Activated T-cell treated with anti-CD3 and anti-CD28 coated beads, Interleukin-2, amount 50 U/mL, for 4 hours (primary cell): ENCODE measurements at regions not wholly inside any gene's neighbourhood (a gene's known extent, or its start where the extent isn't known, plus 50 kb on each side); places are given as distances from the start of the nearest gene placed in this dataset.

Experiments
- ATAC-seq, 2 donors: fragments of 200-7000 bp; cut with Tn5 transposase; one replicate each; pipeline ENCODE4 v1.10.0; 2021
- DNase-seq: peaks from one replicate; pipeline ENCODE4 v3.0.0-alpha.2; 2020
- H3K27me3 Mint-ChIP-seq: one replicate; pipeline ENCODE4 v1.8.0; 2021; ENCODE audit warnings: low read depth, mixed read lengths
- H3K36me3 Mint-ChIP-seq: one replicate; pipeline ENCODE4 v1.8.0; 2022; ENCODE audit warnings: mixed read lengths; ENCODE audit not compliant: insufficient read depth
- H3K4me1 Mint-ChIP-seq: one replicate; pipeline ENCODE4 v1.8.0; 2021; ENCODE audit warnings: low read depth, mixed read lengths
- H3K4me3 Mint-ChIP-seq: one replicate; pipeline ENCODE4 v1.8.0; 2021; ENCODE audit warnings: mild to moderate bottlenecking, moderate library complexity, mixed read lengths
- H3K9me3 Mint-ChIP-seq: one replicate; pipeline ENCODE4 v1.8.0; 2021; ENCODE audit warnings: mixed read lengths

- Mint-ChIP-seq H3K4me3 (no peak overlapping the region), H3K4me1 (no peaks in the 10 kb centered on the region), H3K27me3 (peaks cover 13% of the 10 kb centered on the region), H3K36me3 (no peaks in the 10 kb centered on the region), H3K9me3 (no peaks in the 10 kb centered on the region)
- DNase-seq (no peak), ATAC-seq (no peak)
Measured at GRCh38 chr20:57910716-57911115, 200.9 kb upstream of the PMEPA1 start.

DNA sequence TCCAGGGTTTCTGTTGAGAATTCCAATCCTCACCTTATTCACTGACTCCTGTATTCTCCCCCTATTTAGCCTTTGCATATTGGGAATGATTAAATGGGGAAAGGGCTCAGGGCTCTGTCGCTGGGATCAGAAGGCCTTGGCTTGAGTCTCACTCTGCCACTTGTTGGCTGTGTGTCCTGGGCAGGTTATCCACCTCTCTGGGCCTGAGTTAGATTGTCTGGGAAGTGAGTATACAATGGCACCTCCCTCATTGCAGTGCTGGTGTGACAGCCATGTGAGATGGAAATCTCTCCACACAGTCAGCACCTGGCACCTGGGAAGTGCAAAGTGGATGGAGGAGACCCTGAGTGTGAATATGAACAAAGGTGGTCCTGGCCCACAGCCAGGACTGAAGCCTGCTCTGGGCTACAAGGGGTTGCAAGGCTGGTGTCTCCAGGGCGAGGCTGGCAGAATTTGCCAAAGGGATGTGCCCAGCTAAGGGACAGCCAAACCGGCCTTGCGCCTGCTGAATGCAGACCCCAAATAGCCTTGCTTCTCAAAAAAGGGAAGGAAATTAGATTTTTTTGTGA is 200.0 kb upstream of the PMEPA1 start:
- no peaks in the 10 kb centered on the region for H3K4me1 Mint-ChIP-seq
- DNase-seq (no peak), ATAC-seq (no peak)

GRCh38 chr20:57908704-57909630 is 199.2 kb upstream of the PMEPA1 start:
- Mint-ChIP-seq H3K4me3 (no peak overlapping the region), H3K9me3 (no peaks in the 10 kb centered on the region), H3K4me1 (no peaks in the 10 kb centered on the region), H3K36me3 (no peaks in the 10 kb centered on the region), H3K27me3 (peaks cover 22% of the 10 kb centered on the region)
- ATAC-seq (no peak), DNase-seq (no peak)

More for the DNA sequence above, 200.0 kb upstream of the PMEPA1 start:
- Mint-ChIP-seq H3K36me3 (no peaks in the 10 kb centered on the region), H3K27me3 (peaks cover 14% of the 10 kb centered on the region), H3K4me3 (no peak overlapping the region), H3K9me3 (no peaks in the 10 kb centered on the region)

DNA sequence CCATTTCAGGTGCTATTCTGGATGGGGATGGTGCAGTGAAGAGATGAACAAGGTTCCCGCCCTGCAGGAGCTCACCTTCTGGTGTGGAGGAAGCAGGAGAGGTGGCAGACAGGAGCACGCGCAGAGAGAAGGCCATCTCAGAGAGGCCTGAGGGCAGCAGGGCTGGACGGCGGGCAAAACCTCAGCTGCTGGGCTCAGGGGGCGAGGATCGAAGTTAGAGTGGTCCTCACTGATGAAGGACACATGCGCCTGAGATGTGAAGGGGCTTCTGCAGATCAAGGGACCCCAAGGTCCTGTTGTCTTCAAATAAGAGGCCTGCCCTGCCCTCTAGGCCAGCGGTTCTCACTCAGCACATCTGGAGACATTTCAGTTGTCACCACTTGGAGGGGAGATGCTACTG is 198.4 kb upstream of the PMEPA1 start:
- H3K36me3 Mint-ChIP-seq, result no peaks in the 10 kb centered on the region
- H3K4me3 Mint-ChIP-seq, result no peak overlapping the region
- no peaks in the 10 kb centered on the region for H3K4me1 Mint-ChIP-seq
- no peak for ATAC-seq
- H3K9me3 Mint-ChIP-seq, result no peaks in the 10 kb centered on the region
- DNase-seq, result no peak
- peaks cover 27% of the 10 kb centered on the region for H3K27me3 Mint-ChIP-seq

GRCh38 chr20:57907131-57908000 is 197.6 kb upstream of the PMEPA1 start:
- Mint-ChIP-seq H3K4me1 (no peaks in the 10 kb centered on the region), H3K36me3 (no peaks in the 10 kb centered on the region), H3K27me3 (peaks cover 20% of the 10 kb centered on the region), H3K9me3 (no peaks in the 10 kb centered on the region), H3K4me3 (no peak overlapping the region)
- ATAC-seq, result no peak
- no peak for DNase-seq

- no peak for ATAC-seq
- Mint-ChIP-seq H3K4me1 (no peaks in the 10 kb centered on the region), H3K27me3 (peaks cover 23% of the 10 kb centered on the region), H3K36me3 (no peaks in the 10 kb centered on the region), H3K4me3 (no peak overlapping the region), H3K9me3 (no peaks in the 10 kb centered on the region)
- DNase-seq, result no peak
Measured at GRCh38 chr20:57905448-57905847, 195.6 kb upstream of the PMEPA1 start.

DNA sequence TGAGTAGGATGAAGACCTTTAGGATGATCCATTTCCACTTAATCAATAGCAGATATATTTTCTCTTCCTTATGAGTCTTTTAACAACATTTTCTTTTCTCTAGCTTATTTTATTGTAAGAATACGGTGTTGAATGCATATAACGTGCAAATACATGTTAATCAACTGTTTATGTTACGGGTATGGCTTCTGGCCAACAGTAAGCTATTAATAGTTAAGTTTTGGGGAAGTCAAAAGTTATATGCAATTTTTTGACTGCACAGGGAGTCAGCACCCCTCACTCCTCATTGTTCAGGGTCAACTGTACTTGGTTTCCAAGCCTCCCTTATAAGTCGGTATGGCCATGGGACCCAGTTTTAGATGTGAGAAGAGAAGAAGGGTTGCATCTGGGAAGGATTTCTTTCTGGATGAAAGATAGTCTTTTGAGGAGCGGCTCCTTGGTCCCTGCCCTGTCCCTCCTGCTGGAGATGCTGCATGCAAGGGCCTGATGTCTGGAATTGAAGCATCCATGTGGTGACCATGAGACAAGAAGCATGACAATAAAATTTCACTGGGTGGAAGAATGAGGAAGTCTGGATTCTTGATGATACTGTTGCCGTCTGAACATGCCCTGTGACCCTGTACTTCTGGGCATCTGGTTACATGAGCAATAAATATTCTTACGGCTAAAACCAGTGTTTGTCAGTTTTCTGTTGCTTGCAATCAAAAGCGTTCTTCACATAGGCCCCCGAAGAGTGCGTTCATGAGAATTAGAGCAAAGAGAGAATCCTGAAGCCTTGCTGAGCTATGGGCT is 194.7 kb upstream of the PMEPA1 start:
- Mint-ChIP-seq H3K27me3 (peaks cover 22% of the 10 kb centered on the region), H3K4me1 (no peaks in the 10 kb centered on the region), H3K9me3 (no peaks in the 10 kb centered on the region), H3K4me3 (no peak overlapping the region), H3K36me3 (no peaks in the 10 kb centered on the region)
- no peak for ATAC-seq
- DNase-seq, result no peak

- Mint-ChIP-seq H3K4me1 (no peaks in the 10 kb centered on the region), H3K9me3 (no peaks in the 10 kb centered on the region), H3K27me3 (peaks cover 19% of the 10 kb centered on the region), H3K4me3 (no peak overlapping the region), H3K36me3 (no peaks in the 10 kb centered on the region)
- DNase-seq, result no peak
- ATAC-seq, result peak in 1 of 2 donors; percentile 40
Measured at GRCh38 chr20:57902473-57902872, 192.7 kb upstream of the PMEPA1 start.

GRCh38 chr20:57901526-57901925 is 191.7 kb upstream of the PMEPA1 start:
- DNase-seq (no peak), ATAC-seq (no peak)
- no peaks in the 10 kb centered on the region for H3K36me3 Mint-ChIP-seq
- peaks cover 19% of the 10 kb centered on the region for H3K27me3 Mint-ChIP-seq
- no peaks in the 10 kb centered on the region for H3K4me1 Mint-ChIP-seq
- H3K4me3 Mint-ChIP-seq, result no peak overlapping the region
- no peaks in the 10 kb centered on the region for H3K9me3 Mint-ChIP-seq

DNA sequence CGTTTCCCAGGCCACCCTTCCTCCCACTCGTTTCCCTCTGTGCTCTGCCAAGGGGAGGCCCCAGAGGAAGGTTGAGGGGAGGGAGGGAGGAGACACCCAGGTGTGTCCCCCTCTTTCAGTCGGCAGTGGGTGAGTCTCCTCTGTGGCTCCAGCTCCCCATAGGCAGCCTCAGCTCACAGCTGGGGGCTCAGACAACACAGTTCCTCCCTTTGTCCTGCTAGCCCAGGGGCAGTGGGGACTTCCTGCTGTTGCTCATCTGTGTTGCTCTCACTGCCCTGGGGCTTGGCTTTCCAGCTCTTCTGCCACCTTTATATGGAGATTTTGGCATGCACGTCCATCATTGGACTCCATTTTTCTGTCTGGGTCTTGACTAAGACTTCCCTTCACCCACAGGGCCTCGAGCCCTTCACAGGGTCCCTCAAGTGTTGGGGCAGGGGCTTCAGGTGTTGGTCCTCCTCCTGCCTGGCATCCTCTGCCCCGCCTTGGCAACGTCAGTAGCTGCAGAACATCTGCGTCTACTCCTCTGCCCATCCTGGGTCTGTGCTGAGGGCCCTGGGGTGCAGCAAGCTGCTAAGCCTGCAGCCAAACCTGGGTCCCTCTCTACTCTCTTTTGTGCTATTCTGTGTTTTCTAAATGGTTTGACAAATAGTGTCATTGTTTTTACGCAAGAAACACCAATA is 190.6 kb upstream of the PMEPA1 start:
- ATAC-seq (no peak), DNase-seq (no peak)
- Mint-ChIP-seq H3K4me1 (no peaks in the 10 kb centered on the region), H3K9me3 (no peaks in the 10 kb centered on the region), H3K36me3 (no peaks in the 10 kb centered on the region), H3K4me3 (no peak overlapping the region), H3K27me3 (peaks cover 19% of the 10 kb centered on the region)

GRCh38 chr20:57899554-57899953 is 189.7 kb upstream of the PMEPA1 start:
- Mint-ChIP-seq H3K36me3 (no peaks in the 10 kb centered on the region), H3K9me3 (no peaks in the 10 kb centered on the region), H3K27me3 (peaks cover 14% of the 10 kb centered on the region), H3K4me1 (no peaks in the 10 kb centered on the region), H3K4me3 (no peak overlapping the region)
- ATAC-seq (no peak), DNase-seq (no peak)

- Mint-ChIP-seq H3K36me3 (no peaks in the 10 kb centered on the region), H3K27me3 (peaks cover 12% of the 10 kb centered on the region)
- no peak for DNase-seq
Measured at GRCh38 chr20:57898332-57898731, 188.5 kb upstream of the PMEPA1 start.

GRCh38 chr20:57897891-57898290 is 188.1 kb upstream of the PMEPA1 start:
- Mint-ChIP-seq H3K36me3 (no peaks in the 10 kb centered on the region), H3K9me3 (no peaks in the 10 kb centered on the region)
- no peak for ATAC-seq

More at GRCh38 chr20:57898332-57898731, 188.5 kb upstream of the PMEPA1 start:
- Mint-ChIP-seq H3K4me3 (no peak overlapping the region), H3K4me1 (no peaks in the 10 kb centered on the region), H3K9me3 (no peaks in the 10 kb centered on the region)
- no peak for ATAC-seq

More at GRCh38 chr20:57897891-57898290, 188.1 kb upstream of the PMEPA1 start:
- Mint-ChIP-seq H3K4me1 (no peaks in the 10 kb centered on the region), H3K4me3 (no peak overlapping the region), H3K27me3 (peaks cover 14% of the 10 kb centered on the region)
- DNase-seq, result no peak
